A549 (cell line): ENCODE measurements at regions not wholly inside any gene's neighbourhood (a gene's known extent, or its start where the extent isn't known, plus 50 kb on each side); places are given as distances from the start of the nearest gene placed in this dataset.

Experiments
- CHD4 ChIP-seq: fragments of 200-600 bp; sonication (generic); IDR thresholded peaks from 2 replicates; pipeline ENCODE4 v1.6.1; 2016; ENCODE audit warnings: antibody characterized with exemption, mild to moderate bottlenecking, borderline replicate concordance
- EHMT2 ChIP-seq: fragments of 200-600 bp; sonication (generic); IDR thresholded peaks from 2 replicates; pipeline ENCODE4 v1.6.1; 2016; ENCODE audit warnings: antibody characterized with exemption, low read depth, mild to moderate bottlenecking, moderate library complexity
- EP300 ChIP-seq, 2 experiments: fragments of >200 bp; sonication (Bioruptor Twin); formaldehyde crosslinking; IDR thresholded peaks; 2 replicates in 1 of 2; 3 replicates in 1 of 2; pipeline ENCODE4 v1.6.1; 2016 to 2017
- ESRRA ChIP-seq: fragments of 150-350 bp; IDR thresholded peaks from 2 replicates; pipeline ENCODE4 v1.6.1; 2014; ENCODE audit warnings: mild to moderate bottlenecking, low read length, borderline replicate concordance
- MYC ChIP-seq: IDR thresholded peaks from 2 replicates; pipeline ENCODE4 v1.6.1; 2012; ENCODE audit warnings: mild to moderate bottlenecking, inconsistent platforms, low read length, improper control_type of control experiment, borderline replicate concordance
- USF2 ChIP-seq: fragments of 450-650 bp; IDR thresholded peaks from 2 replicates; pipeline ENCODE4 v1.6.1; 2014; ENCODE audit warnings: antibody characterized with exemption
- TF ChIP-seq, protein P1 (sequence below): fragments of >200 bp; sonication (Bioruptor Twin); formaldehyde crosslinking; IDR thresholded peaks from 3 replicates; pipeline ENCODE4 v1.5.1; 2016
- TF ChIP-seq, protein P2 (sequence below): fragments of 200-600 bp; sonication (generic); IDR thresholded peaks from 2 replicates; pipeline ENCODE4 v1.6.1; 2016; ENCODE audit warnings: antibody characterized with exemption, mild to moderate bottlenecking, moderate library complexity

- TF ChIP-seq MYC (no peak), EP300 (IDR thresholded peaks at IDR 0.05) (no peak), ESRRA (no peak), CHD4 (no peak), USF2 (no peak), EHMT2 (no peak)
- TF ChIP-seq, protein P1, sequence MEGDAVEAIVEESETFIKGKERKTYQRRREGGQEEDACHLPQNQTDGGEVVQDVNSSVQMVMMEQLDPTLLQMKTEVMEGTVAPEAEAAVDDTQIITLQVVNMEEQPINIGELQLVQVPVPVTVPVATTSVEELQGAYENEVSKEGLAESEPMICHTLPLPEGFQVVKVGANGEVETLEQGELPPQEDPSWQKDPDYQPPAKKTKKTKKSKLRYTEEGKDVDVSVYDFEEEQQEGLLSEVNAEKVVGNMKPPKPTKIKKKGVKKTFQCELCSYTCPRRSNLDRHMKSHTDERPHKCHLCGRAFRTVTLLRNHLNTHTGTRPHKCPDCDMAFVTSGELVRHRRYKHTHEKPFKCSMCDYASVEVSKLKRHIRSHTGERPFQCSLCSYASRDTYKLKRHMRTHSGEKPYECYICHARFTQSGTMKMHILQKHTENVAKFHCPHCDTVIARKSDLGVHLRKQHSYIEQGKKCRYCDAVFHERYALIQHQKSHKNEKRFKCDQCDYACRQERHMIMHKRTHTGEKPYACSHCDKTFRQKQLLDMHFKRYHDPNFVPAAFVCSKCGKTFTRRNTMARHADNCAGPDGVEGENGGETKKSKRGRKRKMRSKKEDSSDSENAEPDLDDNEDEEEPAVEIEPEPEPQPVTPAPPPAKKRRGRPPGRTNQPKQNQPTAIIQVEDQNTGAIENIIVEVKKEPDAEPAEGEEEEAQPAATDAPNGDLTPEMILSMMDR = no peak
- TF ChIP-seq, protein P2, sequence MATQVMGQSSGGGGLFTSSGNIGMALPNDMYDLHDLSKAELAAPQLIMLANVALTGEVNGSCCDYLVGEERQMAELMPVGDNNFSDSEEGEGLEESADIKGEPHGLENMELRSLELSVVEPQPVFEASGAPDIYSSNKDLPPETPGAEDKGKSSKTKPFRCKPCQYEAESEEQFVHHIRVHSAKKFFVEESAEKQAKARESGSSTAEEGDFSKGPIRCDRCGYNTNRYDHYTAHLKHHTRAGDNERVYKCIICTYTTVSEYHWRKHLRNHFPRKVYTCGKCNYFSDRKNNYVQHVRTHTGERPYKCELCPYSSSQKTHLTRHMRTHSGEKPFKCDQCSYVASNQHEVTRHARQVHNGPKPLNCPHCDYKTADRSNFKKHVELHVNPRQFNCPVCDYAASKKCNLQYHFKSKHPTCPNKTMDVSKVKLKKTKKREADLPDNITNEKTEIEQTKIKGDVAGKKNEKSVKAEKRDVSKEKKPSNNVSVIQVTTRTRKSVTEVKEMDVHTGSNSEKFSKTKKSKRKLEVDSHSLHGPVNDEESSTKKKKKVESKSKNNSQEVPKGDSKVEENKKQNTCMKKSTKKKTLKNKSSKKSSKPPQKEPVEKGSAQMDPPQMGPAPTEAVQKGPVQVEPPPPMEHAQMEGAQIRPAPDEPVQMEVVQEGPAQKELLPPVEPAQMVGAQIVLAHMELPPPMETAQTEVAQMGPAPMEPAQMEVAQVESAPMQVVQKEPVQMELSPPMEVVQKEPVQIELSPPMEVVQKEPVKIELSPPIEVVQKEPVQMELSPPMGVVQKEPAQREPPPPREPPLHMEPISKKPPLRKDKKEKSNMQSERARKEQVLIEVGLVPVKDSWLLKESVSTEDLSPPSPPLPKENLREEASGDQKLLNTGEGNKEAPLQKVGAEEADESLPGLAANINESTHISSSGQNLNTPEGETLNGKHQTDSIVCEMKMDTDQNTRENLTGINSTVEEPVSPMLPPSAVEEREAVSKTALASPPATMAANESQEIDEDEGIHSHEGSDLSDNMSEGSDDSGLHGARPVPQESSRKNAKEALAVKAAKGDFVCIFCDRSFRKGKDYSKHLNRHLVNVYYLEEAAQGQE = no peak
Observed at GRCh38 chr13:99863789-99864626, 107.6 kb downstream of the ZIC5 start.
